ENCODE measurements at regions not wholly inside any gene's neighbourhood (a gene's known extent, or its start where the extent isn't known, plus 50 kb on each side); places are given as distances from the start of the nearest gene placed in this dataset.

DNA sequence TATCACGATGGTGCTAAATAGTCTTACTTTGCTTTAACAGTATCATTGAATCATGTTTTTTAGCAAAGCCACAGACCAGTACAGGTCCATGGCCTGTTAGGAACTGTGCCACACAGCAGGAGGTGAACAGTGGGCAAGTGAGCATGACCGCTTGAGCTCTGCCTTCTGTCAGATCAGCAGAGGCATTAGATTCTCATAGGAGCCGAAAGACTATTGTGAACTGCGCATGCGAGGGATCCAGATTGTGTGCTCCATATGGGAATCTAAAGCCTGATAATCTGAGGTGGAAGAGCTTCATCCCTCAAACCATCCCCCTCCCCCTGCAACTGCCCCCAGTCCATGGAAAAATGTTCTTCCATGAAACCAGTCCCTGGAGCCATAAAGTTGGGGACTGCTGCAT lies 102.3 kb upstream of the OSR1 start:
- TF ChIP-seq, protein P1, sequence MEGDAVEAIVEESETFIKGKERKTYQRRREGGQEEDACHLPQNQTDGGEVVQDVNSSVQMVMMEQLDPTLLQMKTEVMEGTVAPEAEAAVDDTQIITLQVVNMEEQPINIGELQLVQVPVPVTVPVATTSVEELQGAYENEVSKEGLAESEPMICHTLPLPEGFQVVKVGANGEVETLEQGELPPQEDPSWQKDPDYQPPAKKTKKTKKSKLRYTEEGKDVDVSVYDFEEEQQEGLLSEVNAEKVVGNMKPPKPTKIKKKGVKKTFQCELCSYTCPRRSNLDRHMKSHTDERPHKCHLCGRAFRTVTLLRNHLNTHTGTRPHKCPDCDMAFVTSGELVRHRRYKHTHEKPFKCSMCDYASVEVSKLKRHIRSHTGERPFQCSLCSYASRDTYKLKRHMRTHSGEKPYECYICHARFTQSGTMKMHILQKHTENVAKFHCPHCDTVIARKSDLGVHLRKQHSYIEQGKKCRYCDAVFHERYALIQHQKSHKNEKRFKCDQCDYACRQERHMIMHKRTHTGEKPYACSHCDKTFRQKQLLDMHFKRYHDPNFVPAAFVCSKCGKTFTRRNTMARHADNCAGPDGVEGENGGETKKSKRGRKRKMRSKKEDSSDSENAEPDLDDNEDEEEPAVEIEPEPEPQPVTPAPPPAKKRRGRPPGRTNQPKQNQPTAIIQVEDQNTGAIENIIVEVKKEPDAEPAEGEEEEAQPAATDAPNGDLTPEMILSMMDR (IDR thresholded peaks at IDR 0.05) = no peak
- no peak for TF ChIP-seq EP300 (IDR thresholded peaks at IDR 0.05)
- TF ChIP-seq POLR2A (IDR thresholded peaks at IDR 0.05) = no peak
